ENCODE measurements at regions not wholly inside any gene's neighbourhood (a gene's known extent, or its start where the extent isn't known, plus 50 kb on each side); places are given as distances from the start of the nearest gene placed in this dataset.

DNA sequence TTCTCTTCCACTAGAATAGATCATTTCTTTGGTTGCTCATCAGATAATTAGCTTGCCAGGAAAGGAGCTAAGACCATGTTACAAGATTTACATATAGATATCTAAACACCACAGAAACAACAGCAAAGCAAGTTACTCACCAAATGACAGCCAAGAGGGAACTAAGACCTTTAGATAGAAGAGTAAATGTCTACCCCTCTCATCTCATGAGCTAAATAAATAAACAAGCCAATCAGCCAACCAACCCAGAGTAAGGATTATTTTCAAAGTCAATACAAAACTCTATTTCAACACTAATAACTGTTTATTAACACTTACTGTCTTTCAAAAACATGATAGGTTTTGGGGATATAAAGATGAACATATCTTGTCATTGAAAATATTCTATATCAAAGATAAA lies 474.7 kb downstream of the LMO4 start:
- H3K9me3 Mint-ChIP-seq = peaks cover 9% of the 10 kb centered on the region
- TF ChIP-seq, protein P1, sequence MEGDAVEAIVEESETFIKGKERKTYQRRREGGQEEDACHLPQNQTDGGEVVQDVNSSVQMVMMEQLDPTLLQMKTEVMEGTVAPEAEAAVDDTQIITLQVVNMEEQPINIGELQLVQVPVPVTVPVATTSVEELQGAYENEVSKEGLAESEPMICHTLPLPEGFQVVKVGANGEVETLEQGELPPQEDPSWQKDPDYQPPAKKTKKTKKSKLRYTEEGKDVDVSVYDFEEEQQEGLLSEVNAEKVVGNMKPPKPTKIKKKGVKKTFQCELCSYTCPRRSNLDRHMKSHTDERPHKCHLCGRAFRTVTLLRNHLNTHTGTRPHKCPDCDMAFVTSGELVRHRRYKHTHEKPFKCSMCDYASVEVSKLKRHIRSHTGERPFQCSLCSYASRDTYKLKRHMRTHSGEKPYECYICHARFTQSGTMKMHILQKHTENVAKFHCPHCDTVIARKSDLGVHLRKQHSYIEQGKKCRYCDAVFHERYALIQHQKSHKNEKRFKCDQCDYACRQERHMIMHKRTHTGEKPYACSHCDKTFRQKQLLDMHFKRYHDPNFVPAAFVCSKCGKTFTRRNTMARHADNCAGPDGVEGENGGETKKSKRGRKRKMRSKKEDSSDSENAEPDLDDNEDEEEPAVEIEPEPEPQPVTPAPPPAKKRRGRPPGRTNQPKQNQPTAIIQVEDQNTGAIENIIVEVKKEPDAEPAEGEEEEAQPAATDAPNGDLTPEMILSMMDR (IDR thresholded peaks at IDR 0.05) = no peak
- no peaks in the 10 kb centered on the region for H3K36me3 Mint-ChIP-seq (ENCODE audit: low read depth)
- peaks cover 19% of the 10 kb centered on the region for H3K4me1 Mint-ChIP-seq
- DNase-seq = no peak
- H3K4me3 Mint-ChIP-seq = no peak overlapping the region
- no peaks in the 10 kb centered on the region for H3K27me3 Mint-ChIP-seq (ENCODE audit: low read depth, poor library complexity)
- H3K27ac Mint-ChIP-seq = peak overlapping the region; percentile 1

DNA sequence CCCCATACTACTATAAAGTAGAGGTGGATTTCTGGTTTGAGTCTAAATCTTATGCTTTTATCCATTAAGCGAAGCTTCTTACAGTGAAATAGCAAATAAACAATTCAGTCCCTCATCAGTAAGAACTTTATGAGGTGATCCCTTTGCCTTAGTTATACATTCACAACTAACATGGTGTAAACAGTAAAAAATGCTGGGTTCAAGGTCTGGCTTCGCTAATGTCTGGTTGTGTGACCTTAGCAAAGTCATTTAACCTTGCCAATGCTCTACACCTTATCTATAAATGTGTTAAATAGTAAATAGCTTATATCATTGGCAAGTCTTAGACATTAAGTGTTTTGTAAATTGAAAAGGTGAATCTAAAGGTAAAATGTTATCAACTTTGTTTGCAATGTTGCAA lies 475.4 kb downstream of the LMO4 start:
- H3K27ac Mint-ChIP-seq = no peak overlapping the region
- TF ChIP-seq, protein P1 (IDR thresholded peaks at IDR 0.05) = no peak
- DNase-seq = no peak
- H3K27me3 Mint-ChIP-seq (ENCODE audit: low read depth, poor library complexity) = no peaks in the 10 kb centered on the region
- H3K4me1 Mint-ChIP-seq = peaks cover 19% of the 10 kb centered on the region
- peaks cover 4% of the 10 kb centered on the region for H3K36me3 Mint-ChIP-seq (ENCODE audit: low read depth)
- peaks cover 13% of the 10 kb centered on the region for H3K9me3 Mint-ChIP-seq
- H3K4me3 Mint-ChIP-seq = no peak overlapping the region

DNA sequence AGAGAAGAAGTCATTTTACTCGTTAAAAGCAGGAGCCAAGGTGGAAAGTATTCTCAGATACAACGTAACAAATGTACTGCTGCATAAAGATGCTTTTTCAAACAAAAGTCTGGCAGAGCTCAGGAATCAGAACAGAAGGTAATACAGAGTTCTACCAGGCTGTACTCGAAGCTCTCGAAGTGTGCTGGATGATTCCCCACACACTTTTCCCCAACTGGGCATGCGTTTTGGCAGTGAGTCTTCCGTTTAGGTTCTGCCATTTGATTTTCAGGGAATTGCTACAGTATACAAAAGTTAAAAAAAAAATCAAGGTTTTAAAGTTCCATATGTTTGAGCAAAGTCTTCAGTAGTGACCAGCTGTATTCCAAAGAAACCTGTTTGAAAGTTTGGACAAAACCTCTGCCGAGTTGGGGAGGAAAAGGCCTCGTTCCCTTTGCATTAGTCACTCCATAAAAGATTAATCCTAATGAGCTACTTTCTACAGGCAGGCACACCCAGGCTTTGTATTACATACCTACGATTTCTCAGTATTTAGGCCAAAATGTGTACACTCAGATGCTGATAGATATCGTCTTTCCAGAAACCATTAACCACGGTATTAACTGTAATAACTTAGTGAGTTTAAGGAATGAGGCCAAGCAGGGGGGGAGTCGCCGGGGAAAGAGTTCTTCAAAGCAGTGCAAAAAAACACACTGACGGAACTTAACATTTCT lies 477.1 kb downstream of the LMO4 start:
- H3K9me3 Mint-ChIP-seq = peaks cover 12% of the 10 kb centered on the region
- peaks cover 5% of the 10 kb centered on the region for H3K36me3 Mint-ChIP-seq (ENCODE audit: low read depth)
- H3K4me1 Mint-ChIP-seq = peaks cover 19% of the 10 kb centered on the region
- DNase-seq = no peak
- TF ChIP-seq, protein P1 (IDR thresholded peaks at IDR 0.05) = no peak
- H3K27ac Mint-ChIP-seq = peak overlapping the region; percentile 56
- no peak overlapping the region for H3K4me3 Mint-ChIP-seq
- H3K27me3 Mint-ChIP-seq (ENCODE audit: low read depth, poor library complexity) = no peaks in the 10 kb centered on the region

DNA sequence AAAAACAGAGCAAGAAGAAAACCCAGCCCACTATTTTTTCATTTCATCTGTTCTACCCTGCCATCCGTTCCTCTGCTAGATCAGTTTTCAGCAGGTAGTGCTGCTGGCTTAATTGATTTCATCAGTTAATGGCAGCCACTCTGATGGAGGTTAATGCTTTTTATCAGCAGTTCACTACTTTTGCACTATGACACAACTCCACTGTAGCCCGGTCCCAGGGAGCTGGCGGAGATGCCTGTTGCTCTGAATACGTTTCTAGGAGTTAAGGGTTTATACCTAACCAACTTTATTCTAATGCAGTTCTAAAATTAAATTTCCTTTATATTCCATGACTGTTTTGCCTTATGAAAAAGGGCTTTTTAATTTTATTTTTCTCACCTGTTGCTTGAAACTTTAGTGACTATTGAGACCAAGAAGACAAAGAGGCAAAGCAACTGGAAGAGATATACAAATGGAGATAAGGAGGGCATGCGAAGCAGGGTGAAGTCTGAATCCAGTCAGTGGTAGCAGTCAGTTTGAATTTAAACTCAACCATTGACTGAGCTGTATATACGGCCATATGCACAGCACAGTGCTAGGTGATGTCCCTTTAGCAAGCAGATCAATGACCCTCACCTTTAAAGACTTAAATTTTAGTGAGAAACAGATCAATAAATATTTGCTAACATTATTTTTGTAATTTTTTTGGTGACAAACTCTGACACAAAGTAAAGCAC lies 477.9 kb downstream of the LMO4 start:
- peaks cover 6% of the 10 kb centered on the region for H3K9me3 Mint-ChIP-seq
- no peak overlapping the region for H3K4me3 Mint-ChIP-seq
- TF ChIP-seq, protein P1 (IDR thresholded peaks at IDR 0.05) = no peak
- H3K4me1 Mint-ChIP-seq = peaks cover 19% of the 10 kb centered on the region
- H3K36me3 Mint-ChIP-seq (ENCODE audit: low read depth) = peaks cover 5% of the 10 kb centered on the region
- no peaks in the 10 kb centered on the region for H3K27me3 Mint-ChIP-seq (ENCODE audit: low read depth, poor library complexity)
- no peak for DNase-seq
- H3K27ac Mint-ChIP-seq = no peak overlapping the region

DNA sequence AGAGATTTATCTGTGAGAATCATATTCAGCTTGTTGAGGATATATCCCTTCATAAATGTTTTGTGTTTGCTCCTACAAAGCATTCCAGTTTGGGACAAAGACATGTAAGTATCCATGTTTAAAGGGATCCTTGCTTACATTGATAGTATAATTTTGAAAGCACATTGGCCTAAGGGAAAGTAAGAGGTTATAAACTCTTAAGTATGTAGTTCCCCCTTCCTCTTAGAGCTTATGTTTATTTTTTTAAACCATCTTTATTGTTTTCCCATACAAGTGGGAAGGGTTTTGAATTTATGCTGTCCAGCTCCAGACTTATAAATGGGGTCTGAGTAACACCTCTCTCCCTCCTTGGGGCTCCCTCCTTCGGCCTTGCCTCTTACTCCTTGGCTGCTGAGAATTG lies 481.5 kb downstream of the LMO4 start:
- no peaks in the 10 kb centered on the region for H3K27me3 Mint-ChIP-seq (ENCODE audit: low read depth, poor library complexity)
- no peak overlapping the region for H3K4me3 Mint-ChIP-seq
- TF ChIP-seq, protein P1 (IDR thresholded peaks at IDR 0.05) = no peak
- DNase-seq = no peak
- no peak overlapping the region for H3K27ac Mint-ChIP-seq
- H3K4me1 Mint-ChIP-seq = peaks cover 14% of the 10 kb centered on the region
- H3K36me3 Mint-ChIP-seq (ENCODE audit: low read depth) = peaks cover 5% of the 10 kb centered on the region
- H3K9me3 Mint-ChIP-seq = peaks cover 5% of the 10 kb centered on the region
